NCI-H460 (cell line): ENCODE measurements at regions not wholly inside any gene's neighbourhood (a gene's known extent, or its start where the extent isn't known, plus 50 kb on each side); places are given as distances from the start of the nearest gene placed in this dataset.

ENCODE experiments used
- DNase-seq: peaks from one replicate; pipeline ENCODE4 v3.0.0-alpha.2; 2016; ENCODE audit warnings: low read depth; ENCODE audit errors: extremely low read depth

DNA sequence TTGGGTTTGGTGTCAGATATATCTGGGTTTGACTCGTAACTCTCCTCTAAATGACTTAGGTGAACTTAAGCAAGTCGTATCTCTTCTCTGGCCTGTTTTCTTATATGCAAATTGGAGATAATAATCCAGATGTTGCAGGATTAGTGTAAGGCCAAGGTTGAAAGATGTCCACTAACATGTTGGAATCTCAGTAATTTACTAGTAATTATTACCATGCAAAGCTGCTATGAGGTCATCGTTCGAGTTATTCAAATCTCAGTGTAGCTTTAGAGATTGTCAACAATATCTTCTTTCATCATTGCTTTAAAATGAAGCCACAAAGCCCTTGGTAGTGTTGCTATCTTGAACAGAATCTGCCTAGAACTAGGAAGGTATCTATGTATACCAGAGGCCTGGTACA lies 437.7 kb upstream of the KLF4 start:
- DNase-seq, result no peak

DNA sequence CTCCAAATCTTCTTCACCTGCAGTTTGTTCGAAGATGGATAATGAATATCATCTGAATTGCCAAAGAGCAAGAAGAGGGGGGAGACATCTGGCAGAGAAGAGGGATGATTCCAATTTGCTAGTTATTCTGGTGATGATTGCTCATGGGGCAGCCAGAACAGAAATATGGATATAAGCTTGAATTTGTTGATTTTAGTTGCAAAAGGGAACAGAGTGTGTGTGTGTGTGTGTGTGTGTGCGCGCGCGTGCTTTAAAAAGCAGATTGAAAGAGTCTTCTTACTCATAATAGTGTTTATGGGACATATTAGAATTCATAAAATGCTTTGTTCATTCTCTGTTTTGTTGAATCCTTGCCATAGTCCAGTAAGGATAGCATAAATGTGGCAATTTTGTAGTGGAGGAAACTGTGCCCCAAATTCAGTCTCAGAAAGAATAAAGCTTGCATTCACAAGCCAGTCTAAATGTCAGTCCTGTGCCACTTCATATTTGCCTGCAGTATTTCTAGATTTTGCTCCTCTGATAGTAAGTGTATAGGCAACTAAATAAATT lies 436.3 kb upstream of the KLF4 start:
- DNase-seq, result no peak

DNA sequence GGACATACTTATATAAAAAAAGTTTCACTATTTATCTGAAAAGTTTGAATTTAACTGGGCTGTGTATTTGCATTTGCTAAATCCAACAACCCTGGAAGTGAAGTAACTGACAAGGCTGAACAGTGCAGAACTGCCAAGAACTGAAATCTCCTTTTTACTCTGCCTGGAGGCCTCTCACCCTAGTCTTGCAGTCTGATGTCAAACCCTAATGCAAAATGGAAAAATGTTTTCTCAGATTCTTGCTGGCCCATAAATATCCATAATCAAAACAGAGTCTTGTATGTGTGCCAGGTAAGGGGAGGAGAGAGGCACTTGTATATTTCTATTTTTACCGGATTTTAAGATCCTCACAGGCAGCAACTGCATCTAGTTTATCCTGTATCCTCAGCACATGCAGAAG lies 432.7 kb upstream of the KLF4 start:
- no peak for DNase-seq

DNA sequence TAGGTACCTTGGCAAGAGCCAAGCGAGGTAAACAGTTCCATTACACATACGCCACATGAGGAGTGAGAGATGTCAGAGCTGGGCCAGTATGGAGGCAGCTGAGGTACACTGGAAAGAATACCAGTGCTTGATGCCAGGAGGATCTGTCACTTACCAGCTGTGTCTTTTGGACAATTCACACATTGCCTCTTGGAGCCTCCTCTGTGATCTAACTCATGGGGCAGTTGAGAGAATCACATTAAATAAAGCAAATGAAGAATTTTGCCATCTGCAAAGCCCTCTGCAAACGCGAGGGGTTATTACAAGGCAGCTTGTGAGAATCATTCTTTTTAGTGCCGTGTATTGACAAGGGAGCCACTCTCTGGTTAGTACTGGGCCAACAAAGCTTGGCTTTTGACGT lies 429.7 kb upstream of the KLF4 start:
- no peak for DNase-seq

DNA sequence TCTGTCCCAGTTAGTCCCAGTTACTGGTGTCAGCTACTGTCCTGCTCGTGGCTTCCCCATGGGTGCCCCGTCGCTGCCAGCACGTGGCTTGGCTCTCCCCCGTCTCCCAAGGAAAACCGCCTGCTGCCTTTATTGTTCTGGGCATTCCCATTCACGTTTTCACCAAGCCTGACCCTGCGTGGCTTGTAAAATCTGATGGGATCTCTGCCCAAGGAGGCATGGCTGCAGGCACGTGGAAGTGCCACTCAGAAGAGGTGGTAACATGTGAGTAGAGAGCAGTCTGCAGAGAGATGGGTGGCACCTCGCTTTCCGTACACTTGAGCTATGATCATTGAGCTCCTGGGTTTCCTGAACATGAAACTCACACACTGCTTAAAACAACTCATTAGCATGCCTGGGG lies 429.2 kb upstream of the KLF4 start:
- DNase-seq, result no peak

DNA sequence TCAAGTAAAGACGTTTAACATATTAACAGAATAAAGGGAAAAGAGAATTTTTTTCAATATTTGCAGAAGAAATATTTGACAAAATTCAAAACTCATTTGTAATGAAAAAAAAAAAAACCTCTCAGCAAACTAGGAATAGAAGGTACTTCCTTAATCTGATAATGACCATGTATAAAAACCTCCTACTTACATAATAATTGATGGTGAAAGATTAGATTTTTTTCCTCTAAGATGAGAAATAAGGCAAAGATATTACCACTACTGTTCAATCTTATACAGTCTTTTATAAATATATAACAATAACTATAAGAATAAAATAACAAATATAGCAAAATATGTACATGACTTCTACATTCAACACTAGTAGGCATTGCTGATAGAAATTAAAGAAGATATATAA lies 424.6 kb upstream of the KLF4 start:
- DNase-seq, result no peak

DNA sequence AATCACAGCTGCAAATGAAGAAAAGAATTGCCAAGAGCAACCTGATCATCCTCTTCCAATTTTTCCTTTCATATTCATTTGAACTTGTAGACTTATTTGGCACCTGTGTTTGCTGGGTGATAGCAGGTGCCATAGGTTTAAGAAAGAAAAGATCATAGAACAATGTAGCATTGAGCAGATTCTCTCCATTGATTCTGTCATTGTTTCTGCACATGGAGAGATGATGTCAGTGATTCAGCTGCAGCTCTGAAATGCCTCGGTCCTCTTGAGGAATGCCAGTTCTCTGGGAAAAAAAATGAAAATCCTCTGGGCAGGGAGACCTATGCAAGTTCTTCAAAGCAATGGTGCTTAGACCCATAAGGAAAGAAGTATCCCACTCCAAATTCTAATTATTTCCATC lies 418.1 kb upstream of the KLF4 start:
- no peak for DNase-seq

DNA sequence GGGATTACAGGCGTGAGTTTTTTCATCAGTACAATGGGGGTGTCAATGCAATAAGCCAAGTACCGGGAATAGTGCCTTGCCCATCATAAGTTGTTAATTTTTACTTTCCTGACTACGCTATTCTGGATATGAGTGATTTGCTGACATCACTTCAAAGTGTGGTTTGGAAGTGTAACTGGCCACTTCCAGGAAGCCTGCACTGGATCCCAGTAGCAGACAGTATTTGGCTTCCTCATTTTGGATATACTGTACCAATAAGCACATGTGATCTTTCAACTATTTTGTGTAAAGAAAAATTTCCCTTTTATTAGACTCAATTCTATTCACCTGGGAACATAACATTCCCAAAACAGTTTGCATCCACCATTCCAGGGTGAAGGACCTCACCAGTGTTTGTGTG lies 417.7 kb upstream of the KLF4 start:
- DNase-seq, result no peak

DNA sequence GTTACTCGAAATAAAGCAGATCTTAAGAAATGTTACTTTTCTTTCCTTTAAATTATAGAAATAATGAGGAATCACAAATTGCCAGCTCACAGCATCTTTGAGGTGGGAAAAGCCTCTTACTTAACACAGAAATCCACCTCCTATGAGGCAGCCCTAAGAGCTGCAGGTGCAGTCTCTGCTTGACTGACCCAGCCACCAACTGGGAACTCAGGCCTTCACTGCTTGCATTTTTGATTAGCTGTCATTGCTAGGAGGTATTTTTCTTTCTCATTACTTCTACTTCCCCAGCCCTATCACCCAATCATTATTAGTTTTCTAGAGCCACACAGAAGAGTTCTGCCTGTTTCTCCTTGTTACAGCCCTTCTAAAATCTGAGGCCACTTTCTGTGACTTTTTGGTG lies 416.5 kb upstream of the KLF4 start:
- no peak for DNase-seq

DNA sequence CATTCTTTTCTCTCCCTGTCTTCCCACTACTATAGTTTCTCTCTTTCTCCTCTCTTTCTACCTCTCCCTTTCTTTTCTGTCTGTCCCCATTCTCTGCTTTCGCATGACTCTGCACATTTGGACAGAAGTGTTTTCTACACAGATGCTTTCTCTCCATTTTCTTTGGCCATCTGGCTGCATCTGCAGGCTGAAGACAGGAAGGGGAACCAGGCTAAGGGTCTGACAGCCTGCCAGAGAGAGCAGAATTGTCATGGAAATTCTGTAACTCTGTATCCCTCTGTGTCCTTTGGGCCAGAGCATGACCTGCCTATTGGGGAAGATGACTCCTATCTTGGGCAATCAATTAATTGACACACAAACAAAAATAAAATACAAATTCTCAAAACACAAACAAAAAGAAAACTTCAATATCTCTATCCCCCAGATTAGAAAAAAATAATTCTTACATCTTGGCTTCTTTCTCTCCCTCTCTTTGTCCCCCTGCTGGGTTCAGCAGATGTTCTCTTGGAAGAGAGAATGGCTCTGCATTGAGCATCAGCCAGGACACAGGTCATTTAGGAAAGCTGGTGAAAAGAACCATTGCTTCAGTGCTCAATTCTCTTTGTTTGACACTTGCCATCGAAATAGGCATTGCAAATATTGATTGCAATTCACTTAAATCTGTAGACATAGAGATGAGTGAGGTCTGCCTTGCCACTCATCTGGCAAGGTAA lies 415.9 kb upstream of the KLF4 start:
- no peak for DNase-seq

DNA sequence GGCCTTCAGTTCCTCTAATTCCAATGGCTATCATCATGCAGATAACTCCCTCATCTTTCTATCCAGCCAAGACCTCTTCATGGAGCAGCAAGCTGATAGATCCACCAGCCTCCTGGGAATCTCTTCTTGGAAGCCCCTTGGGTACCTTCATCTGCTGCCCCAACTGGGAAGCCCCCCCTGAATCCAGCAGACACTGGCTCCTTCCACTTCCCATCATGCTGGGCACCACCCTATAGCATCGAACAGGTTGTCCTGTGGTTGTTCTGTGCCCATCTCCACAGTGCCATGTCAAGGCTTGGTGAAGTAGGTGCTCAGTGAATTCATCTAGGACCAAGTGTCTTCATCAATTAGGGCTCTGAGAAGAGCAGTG lies 410.4 kb upstream of the KLF4 start:
- DNase-seq, result no peak

DNA sequence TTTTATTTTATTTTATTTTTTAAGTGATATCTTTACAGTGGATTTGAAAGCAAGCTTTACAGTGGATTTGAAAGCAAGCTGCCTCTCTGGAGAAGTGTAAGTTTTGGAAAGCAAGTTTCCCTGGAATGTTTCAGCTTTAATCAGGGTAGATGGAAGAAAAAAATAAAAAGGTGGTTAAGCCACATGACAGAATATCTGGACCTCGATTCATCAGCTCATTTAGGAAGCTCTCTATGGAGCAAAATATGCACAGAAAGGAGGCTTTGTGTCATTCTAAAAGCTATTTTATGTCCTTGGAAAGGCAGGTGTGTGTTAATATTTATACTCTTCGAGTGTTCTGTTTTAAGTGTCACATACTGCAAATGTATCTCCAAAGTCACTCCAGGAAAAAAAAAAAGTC lies 409.2 kb upstream of the KLF4 start:
- no peak for DNase-seq

DNA sequence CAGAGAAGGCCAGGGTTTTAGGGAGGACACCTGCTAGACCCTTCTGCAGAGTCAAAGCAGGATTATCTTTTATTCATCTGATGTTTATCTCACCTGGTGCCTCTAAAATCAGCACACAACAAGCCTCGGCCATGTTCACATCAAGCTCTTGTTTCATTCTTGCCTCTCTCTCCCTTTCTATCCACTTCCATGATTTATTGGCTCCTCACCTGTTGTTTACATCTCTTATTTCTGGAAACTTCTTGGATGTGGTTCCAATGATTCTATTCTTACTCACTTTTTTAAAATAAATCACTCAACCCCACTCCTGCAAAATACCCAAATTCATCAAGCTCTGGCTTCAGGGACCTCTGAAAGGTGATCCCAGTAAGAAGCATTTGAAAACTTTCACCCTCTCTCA lies 407.0 kb upstream of the KLF4 start:
- DNase-seq, result no peak

DNA sequence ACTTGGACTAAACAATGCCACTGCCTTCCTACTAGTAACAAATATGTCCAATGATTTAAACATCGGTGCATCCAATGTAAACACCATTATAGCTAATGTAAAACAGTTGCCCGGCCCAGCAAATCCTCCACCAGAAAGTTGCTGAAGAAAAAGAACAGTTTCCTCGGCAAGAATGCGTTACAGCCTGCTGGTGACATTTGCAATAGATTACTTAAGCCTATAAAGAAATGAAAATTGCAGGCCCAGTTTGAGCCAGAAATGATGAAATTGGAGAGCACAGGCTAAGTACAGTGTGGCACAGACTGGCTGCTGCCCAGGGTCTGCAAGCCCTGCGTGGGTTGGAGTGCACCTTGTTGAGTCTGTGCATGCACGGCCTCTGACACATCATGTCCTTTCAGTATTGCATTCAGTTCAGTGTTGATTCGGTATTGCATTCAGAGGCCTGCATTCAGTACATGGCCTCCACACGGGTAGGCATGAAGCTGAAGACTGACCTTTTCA lies 406.0 kb upstream of the KLF4 start:
- no peak for DNase-seq

DNA sequence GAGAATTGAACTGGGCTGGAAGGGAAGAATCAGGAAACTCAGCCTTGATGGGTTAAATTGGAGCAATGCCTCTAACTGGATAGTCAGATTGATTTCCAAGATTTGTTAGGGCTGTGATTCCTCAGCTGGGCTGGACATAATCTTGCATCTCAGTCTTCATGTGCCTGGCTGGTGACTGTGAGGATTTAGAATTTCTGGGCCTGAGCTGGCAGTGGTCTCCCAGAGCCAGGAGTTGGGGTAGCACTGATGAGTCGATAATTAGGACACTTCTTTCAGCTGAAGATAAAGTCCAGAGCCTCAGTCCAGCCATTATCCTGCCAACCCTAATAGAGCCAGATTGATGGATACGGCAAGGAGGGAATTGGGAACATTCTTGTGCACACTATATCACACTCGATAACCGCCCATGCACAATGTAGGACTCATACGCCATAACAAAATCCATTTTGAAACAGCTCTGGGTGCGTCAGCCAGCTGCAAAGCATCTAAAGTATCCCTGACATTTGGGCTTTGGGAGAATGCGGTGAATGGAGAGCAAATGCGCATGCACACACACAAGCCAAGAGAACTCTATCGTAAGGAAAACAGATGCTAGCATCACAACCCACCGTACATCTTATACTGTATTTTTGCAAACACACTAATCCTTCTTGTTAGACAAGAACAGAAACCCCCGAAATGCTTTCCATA lies 405.1 kb upstream of the KLF4 start:
- no peak for DNase-seq

DNA sequence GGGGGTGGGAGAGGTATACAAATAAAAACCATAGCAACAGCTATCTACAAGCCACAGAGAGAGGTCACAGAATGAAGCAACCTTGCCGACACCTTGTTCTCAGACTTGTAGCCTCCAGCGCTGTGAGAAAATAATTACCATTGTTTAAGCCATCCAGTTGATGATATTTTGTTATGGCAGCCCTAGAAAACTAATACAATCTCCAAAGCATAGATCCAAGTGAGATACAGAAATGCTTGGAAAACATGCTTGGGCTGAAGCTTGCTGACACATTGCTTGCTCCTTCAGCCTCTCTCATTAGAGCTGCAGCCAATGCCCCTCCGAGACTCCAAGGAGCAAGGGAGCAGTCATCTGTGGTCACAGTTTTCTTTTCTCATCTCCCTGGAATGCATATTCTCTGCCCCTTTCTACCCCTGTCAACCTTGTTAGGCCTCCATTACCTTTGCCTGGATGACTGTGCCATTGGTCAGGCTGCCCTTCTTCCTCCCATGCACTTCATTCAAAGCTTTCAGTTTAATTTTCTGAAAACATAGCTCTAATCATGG lies 401.4 kb upstream of the KLF4 start:
- DNase-seq, result no peak

DNA sequence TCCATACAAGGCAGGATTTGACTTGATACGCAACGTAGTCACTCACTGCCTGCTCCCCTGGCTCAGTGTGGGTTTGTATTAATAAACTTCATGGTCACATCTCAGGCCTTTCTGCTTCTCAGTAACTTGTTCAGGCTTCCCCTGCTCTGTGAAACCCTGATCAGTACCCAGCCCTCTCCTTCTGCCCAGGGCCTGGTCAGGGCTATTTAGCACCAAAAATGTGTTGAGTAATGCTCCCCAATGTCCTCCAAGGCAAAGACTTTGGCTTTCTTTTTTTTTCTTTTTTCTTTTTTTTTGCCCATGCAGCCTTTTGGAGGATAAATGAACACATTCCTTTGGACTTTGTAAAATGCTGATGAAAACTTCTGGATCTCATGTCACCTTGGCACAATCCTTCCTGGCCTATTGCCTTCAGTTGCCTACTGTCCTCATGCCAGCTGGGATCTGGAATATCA lies 399.2 kb upstream of the KLF4 start:
- no peak for DNase-seq

DNA sequence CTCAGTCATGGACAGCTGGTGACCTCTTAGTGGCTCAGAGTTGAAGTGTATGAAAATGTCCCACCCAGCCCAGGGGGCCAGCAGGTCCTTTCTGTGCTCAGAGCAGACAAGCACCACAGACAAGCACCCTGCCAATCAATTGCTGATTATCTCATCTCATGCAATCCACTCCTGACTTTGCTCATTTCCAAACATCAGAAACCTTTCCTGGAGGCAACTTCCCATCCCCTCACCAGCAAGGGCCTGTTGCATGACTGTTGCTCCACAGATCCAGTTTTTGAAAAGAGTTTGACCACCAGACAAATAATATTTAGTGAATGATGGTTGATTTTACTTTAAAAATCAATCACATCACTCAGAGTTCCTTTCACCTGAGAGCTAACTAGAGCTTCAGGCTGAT lies 397.3 kb upstream of the KLF4 start:
- DNase-seq, result no peak

DNA sequence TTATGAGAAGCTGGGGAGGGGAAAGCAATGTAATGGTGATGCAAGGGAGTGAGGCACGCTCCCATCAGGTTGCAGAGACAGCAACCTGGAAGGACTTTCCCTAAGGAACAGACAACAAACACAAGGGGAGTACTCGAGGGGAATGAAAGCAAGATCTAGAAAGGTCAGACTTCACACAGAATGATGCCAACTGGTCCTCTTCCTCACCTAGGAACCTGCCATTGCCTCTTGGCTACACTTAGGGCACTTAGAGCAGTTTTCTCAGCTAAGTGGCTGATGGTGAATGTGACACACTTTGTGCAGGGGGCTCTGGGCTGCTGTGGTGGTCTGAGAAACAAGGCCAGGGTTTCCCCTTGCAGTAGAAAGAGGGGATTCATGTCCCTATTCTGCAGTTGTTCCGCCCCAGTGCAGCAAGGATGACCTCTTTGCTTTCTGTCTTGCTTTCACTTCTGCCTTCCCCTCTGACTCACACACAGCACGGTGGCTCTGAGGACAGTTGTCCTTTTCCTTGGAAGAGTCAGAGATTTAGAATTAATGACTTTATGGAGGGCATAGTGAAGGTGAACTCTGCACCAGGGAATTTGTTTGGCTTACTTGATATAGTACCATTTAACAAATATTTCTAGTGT lies 394.0 kb upstream of the KLF4 start:
- DNase-seq, result no peak

DNA sequence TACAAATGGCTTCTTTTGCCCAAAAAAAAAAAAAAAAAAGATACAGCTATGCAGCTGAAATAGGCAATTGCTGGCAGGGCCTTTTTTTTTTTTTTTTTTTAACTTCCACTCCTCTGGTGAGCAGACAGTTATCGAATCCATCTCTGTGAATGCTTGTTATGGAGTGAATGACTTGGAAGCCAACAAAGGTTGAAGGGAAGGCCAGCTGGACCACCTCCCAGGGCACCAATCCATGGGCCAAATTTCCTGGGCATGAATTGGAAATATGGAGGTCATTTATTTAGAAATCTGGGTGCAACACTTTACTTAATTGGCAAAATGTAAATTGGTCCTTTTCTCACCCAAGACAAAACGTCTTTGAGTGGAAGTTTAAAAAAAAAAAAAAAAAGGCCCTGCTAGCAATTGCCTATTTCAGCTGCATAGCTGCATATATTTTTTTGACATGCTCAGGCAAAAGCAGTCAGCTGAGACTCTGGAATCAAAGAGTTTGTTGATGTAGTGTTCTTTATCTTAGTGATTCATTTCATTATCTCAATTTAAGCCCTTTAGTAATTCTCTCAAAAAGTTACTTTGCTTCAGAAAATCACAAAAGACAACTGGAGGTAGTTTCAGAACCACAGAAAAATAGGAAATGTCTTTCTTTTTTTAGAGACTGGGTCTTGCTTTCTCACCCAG lies 392.2 kb upstream of the KLF4 start:
- no peak for DNase-seq

DNA sequence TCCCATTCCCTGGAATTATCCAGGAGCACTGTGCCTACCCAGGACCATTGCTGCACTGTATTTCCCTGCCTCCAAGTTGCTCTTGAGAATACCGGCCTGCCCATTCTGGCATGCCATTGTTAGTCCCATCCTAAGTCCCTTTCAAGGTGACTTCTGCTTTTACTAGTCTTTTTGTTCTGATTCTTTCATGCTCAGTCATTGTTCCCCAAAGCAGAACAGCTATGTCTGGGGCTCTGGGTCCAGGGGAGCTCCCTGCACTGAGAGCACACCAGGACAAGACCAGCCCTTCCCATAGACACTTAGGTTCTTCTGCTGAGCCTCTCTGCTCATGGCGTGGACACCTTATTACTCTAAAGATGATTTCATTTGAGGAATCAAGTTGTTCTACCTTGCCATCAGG lies 388.9 kb upstream of the KLF4 start:
- DNase-seq, result no peak
